OCI-LY1 (cell line): ENCODE measurements at regions not wholly inside any gene's neighbourhood (a gene's known extent, or its start where the extent isn't known, plus 50 kb on each side); places are given as distances from the start of the nearest gene placed in this dataset.

Experiments used
- H2AFZ ChIP-seq: fragments of 200-600 bp; sonication (generic), shearing (Covaris generic); 2 replicates; pipeline ENCODE4 v1.6.0; 2014; ENCODE audit warnings: antibody characterized with exemption, mild to moderate bottlenecking, low read length
- H3F3A ChIP-seq: fragments of 200-600 bp; sonication (generic), shearing (Covaris generic); 2 replicates; pipeline ENCODE4 v1.6.0; 2014; ENCODE audit warnings: mild to moderate bottlenecking, antibody characterized with exemption, low read length, moderate library complexity; ENCODE audit not compliant: insufficient read depth
- H3K27ac ChIP-seq: fragments of 200-600 bp; sonication (generic); 2 replicates; pipeline ENCODE4 v1.5.1; 2014; ENCODE audit warnings: low read length, mixed run types, mild to moderate bottlenecking, low read depth; ENCODE audit not compliant: poor library complexity, severe bottlenecking
- H3K27me3 ChIP-seq: fragments of 200-600 bp; sonication (generic); 2 replicates; pipeline ENCODE4 v1.6.0; 2014; ENCODE audit warnings: antibody characterized with exemption, mild to moderate bottlenecking, low read length, moderate library complexity; ENCODE audit not compliant: insufficient read depth
- H3K36me3 ChIP-seq: fragments of 200-600 bp; sonication (generic); 2 replicates; pipeline ENCODE4 v1.6.1; 2014; ENCODE audit warnings: mild to moderate bottlenecking, antibody characterized with exemption, low read length, moderate library complexity, mixed read lengths; ENCODE audit not compliant: insufficient read depth
- H3K4me1 ChIP-seq: fragments of 200-600 bp; sonication (generic); 2 replicates; pipeline ENCODE4 v1.5.1; 2014; ENCODE audit warnings: mild to moderate bottlenecking, low read length, moderate library complexity; ENCODE audit not compliant: insufficient read depth, severe bottlenecking
- H3K4me2 ChIP-seq: fragments of 200-600 bp; sonication (generic), shearing (Covaris generic); 2 replicates; pipeline ENCODE4 v1.6.1; 2014; ENCODE audit warnings: low read length
- H3K4me3 ChIP-seq: fragments of 200-600 bp; sonication (generic); 2 replicates; pipeline ENCODE4 v1.5.1; 2014; ENCODE audit warnings: low read length, low read depth, mild to moderate bottlenecking, mixed read lengths; ENCODE audit not compliant: poor library complexity, severe bottlenecking
- H3K79me2 ChIP-seq: fragments of 200-600 bp; shearing (Covaris generic); 2 replicates; pipeline ENCODE4 v1.6.1; 2016; ENCODE audit warnings: mixed run types, low read length, mixed read lengths; ENCODE audit not compliant: insufficient read depth
- H3K9ac ChIP-seq: fragments of 200-600 bp; sonication (generic), shearing (Covaris generic); 2 replicates; pipeline ENCODE4 v1.6.1; 2014; ENCODE audit warnings: mild to moderate bottlenecking, low read length, mixed read lengths
- H3K9me2 ChIP-seq: fragments of 200-600 bp; sonication (generic), shearing (Covaris generic); 2 replicates; pipeline ENCODE4 v1.6.1; 2014; ENCODE audit warnings: low read depth, mild to moderate bottlenecking, low read length, mixed read lengths
- H3K9me3 ChIP-seq: fragments of 200-600 bp; shearing (Covaris generic); 2 replicates; pipeline ENCODE4 v1.6.1; 2014; ENCODE audit warnings: low read length, mixed read lengths
- H4K20me1 ChIP-seq: fragments of 200-600 bp; sonication (generic), shearing (Covaris generic); 2 replicates; pipeline ENCODE4 v1.6.0; 2016; ENCODE audit warnings: mild to moderate bottlenecking, low read length; ENCODE audit not compliant: insufficient read depth
- CTCF ChIP-seq: fragments of 200-600 bp; sonication (generic), shearing (Covaris generic); IDR thresholded peaks from 2 replicates; pipeline ENCODE4 v1.5.1; 2017; ENCODE audit warnings: mild to moderate bottlenecking, antibody characterized with exemption, low read length, moderate library complexity, mixed read lengths
- EZH2 ChIP-seq: fragments of 200-600 bp; sonication (generic), shearing (Covaris generic); IDR thresholded peaks from 2 replicates; pipeline ENCODE4 v1.8.0; 2017; ENCODE audit warnings: borderline replicate concordance, mixed run types, mild to moderate bottlenecking, antibody characterized with exemption, low read length, moderate library complexity, mixed read lengths

- Histone ChIP-seq H3K4me3 (no peak overlapping the region), H3K9ac (no peak overlapping the region), H3K4me2 (no peak overlapping the region)
Measured at GRCh38 chr6:165986311-165986913, 181.2 kb downstream of the TBXT start.

DNA sequence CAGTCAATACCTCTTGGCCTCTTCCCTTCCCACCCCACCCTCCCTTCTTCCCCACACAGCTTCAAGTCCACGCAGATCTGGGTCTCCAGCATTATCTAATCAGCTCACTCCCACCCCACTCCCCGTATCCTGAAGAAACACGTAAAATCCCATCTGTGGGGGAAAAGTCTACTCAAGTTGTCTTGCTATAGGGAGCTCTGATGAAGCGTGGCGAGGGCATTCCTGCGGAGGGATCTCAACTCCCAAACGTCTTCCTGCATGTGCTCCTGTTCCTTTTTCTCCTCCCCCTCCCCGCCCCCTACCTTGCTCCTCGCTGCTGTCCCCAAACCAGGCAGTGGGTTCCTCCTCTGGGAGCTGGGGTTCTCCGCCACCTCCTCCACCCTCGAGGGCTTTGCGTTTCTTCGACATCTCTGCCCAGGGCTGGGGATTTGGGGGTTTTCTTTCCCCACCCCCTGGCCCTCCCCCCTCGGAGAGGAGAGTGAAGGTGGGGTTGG is 181.8 kb downstream of the TBXT start:
- Histone ChIP-seq H3K9ac (no peak overlapping the region), H3K4me1 (no peaks in the 10 kb centered on the region), H3K4me3 (no peak overlapping the region), H3K4me2 (no peak overlapping the region), H3K9me2 (no peaks in the 10 kb centered on the region), H3K36me3 (no peaks in the 10 kb centered on the region), H3K27me3 (peaks cover 6% of the 10 kb centered on the region; the same call in 1 of the 2 replicates), H3F3A (no peaks in the 10 kb centered on the region), H3K27ac (no peak overlapping the region), H3K79me2 (no peaks in the 10 kb centered on the region), H3K9me3 (no peaks in the 10 kb centered on the region), H4K20me1 (no peaks in the 10 kb centered on the region), H2AFZ (no peak overlapping the region)
- TF ChIP-seq CTCF: no peak

More at GRCh38 chr6:165986311-165986913, 181.2 kb downstream of the TBXT start:
- H3K27me3 ChIP-seq: peaks cover 6% of the 10 kb centered on the region; the same call in 1 of the 2 replicates
- TF ChIP-seq EZH2 (no peak), CTCF (no peak)
- no peaks in the 10 kb centered on the region for H4K20me1 ChIP-seq
- H3K4me1 ChIP-seq: no peaks in the 10 kb centered on the region
- H3K36me3 ChIP-seq: no peaks in the 10 kb centered on the region
- no peaks in the 10 kb centered on the region for H3K79me2 ChIP-seq
- no peaks in the 10 kb centered on the region for H3K9me3 ChIP-seq
- H3K27ac ChIP-seq: no peak overlapping the region
- no peaks in the 10 kb centered on the region for H3K9me2 ChIP-seq
- no peak overlapping the region for H2AFZ ChIP-seq
- H3F3A ChIP-seq: no peaks in the 10 kb centered on the region

- H3K27me3 ChIP-seq: peaks cover 6% of the 10 kb centered on the region; the same call in 1 of the 2 replicates
- TF ChIP-seq CTCF: no peak
- TF ChIP-seq EZH2: no peak
- H4K20me1 ChIP-seq: no peaks in the 10 kb centered on the region
- no peaks in the 10 kb centered on the region for H3K9me3 ChIP-seq
- H3K9me2 ChIP-seq: no peaks in the 10 kb centered on the region
- no peaks in the 10 kb centered on the region for H3K4me1 ChIP-seq
- no peak overlapping the region for H3K4me2 ChIP-seq
- H3K9ac ChIP-seq: no peak overlapping the region
- H3K4me3 ChIP-seq: no peak overlapping the region
- no peaks in the 10 kb centered on the region for H3K79me2 ChIP-seq
- H3K36me3 ChIP-seq: no peaks in the 10 kb centered on the region
- H3K27ac ChIP-seq: no peak overlapping the region
- H3F3A ChIP-seq: no peaks in the 10 kb centered on the region
- H2AFZ ChIP-seq: no peak overlapping the region
Measured at GRCh38 chr6:165985281-165985805, 182.3 kb downstream of the TBXT start.
